ENCODE measurements at regions not wholly inside any gene's neighbourhood (a gene's known extent, or its start where the extent isn't known, plus 50 kb on each side); places are given as distances from the start of the nearest gene placed in this dataset.
"Not testable (repeated sequence)": the region's sequence is repeated elsewhere in the genome, so short reads cannot be mapped to it uniquely, and the experiment has no call there.

- no peak for TF ChIP-seq POLR2A (IDR thresholded peaks at IDR 0.05)
- no peak for TF ChIP-seq POLR2AphosphoS5 (IDR thresholded peaks at IDR 0.05; ENCODE audit: insufficient read depth in 1 of 2, low read depth in 1 of 2)
- TF ChIP-seq CTCF (IDR thresholded peaks at IDR 0.05), result no peak
- Histone ChIP-seq H3K4me1 (no peaks in the 10 kb centered on the region), H3K27ac (no peak overlapping the region), H3K36me3 (no peaks in the 10 kb centered on the region), H3K27me3 (no peaks in the 10 kb centered on the region), H3K9me3 (no peaks in the 10 kb centered on the region), H3K4me3 (no peak overlapping the region)
- intact Hi-C loops (cut with DNase I), result no loop called here
- DNase-seq (ENCODE audit: extremely low spot score in 2 of 2), result no peak
Measured at GRCh38 chr17:6257336-6257735, 177.6 kb downstream of the AIPL1 start.

GRCh38 chr17:6255322-6255721 lies 179.6 kb downstream of the AIPL1 start:
- no peak overlapping the region for H3K4me3 ChIP-seq
- intact Hi-C loops (cut with DNase I), result no loop called here
- no peaks in the 10 kb centered on the region for H3K36me3 ChIP-seq
- TF ChIP-seq CTCF (IDR thresholded peaks at IDR 0.05), result no peak
- no peak for TF ChIP-seq POLR2A (IDR thresholded peaks at IDR 0.05)
- TF ChIP-seq POLR2AphosphoS5 (IDR thresholded peaks at IDR 0.05; ENCODE audit: insufficient read depth in 1 of 2, low read depth in 1 of 2), result no peak
- no peak for DNase-seq (ENCODE audit: extremely low spot score in 2 of 2)
- H3K27ac ChIP-seq, result no peak overlapping the region
- H3K9me3 ChIP-seq, result no peaks in the 10 kb centered on the region
- H3K27me3 ChIP-seq, result no peaks in the 10 kb centered on the region
- no peaks in the 10 kb centered on the region for H3K4me1 ChIP-seq

GRCh38 chr17:6254036-6254435 lies 180.9 kb downstream of the AIPL1 start:
- Histone ChIP-seq H3K4me1 (no peaks in the 10 kb centered on the region), H3K36me3 (no peaks in the 10 kb centered on the region), H3K4me3 (no peak overlapping the region), H3K9me3 (no peaks in the 10 kb centered on the region), H3K27me3 (no peaks in the 10 kb centered on the region), H3K27ac (no peak overlapping the region)
- intact Hi-C loops (cut with DNase I), result no loop called here
- TF ChIP-seq POLR2A (IDR thresholded peaks at IDR 0.05) (no peak), POLR2AphosphoS5 (IDR thresholded peaks at IDR 0.05; ENCODE audit: insufficient read depth in 1 of 2, low read depth in 1 of 2) (no peak), CTCF (IDR thresholded peaks at IDR 0.05) (no peak)
- no peak for DNase-seq (ENCODE audit: extremely low spot score in 2 of 2)

GRCh38 chr17:6251640-6252039 lies 181.5 kb downstream of the WSCD1 start:
- H3K27me3 ChIP-seq; DNase-seq (ENCODE audit: extremely low spot score in 2 of 2); intact Hi-C loops (cut with DNase I); H3K9me3 ChIP-seq; H3K36me3 ChIP-seq; H3K4me3 ChIP-seq; H3K27ac ChIP-seq; H3K4me1 ChIP-seq: not testable (repeated sequence)

- no peaks in the 10 kb centered on the region for H3K9me3 ChIP-seq
- no peak for DNase-seq (ENCODE audit: extremely low spot score in 2 of 2)
- H3K4me1 ChIP-seq, result no peaks in the 10 kb centered on the region
- TF ChIP-seq POLR2A (IDR thresholded peaks at IDR 0.05), result no peak
- no peak for TF ChIP-seq POLR2AphosphoS5 (IDR thresholded peaks at IDR 0.05; ENCODE audit: insufficient read depth in 1 of 2, low read depth in 1 of 2)
- no peak for TF ChIP-seq CTCF (IDR thresholded peaks at IDR 0.05)
- intact Hi-C loops (cut with DNase I), result no loop called here
- no peak overlapping the region for H3K27ac ChIP-seq
- no peak overlapping the region for H3K4me3 ChIP-seq
- no peaks in the 10 kb centered on the region for H3K36me3 ChIP-seq
- H3K27me3 ChIP-seq, result no peaks in the 10 kb centered on the region
Measured at GRCh38 chr17:6249732-6250131, 179.6 kb downstream of the WSCD1 start.

- H3K9me3 ChIP-seq, result no peaks in the 10 kb centered on the region
- H3K4me3 ChIP-seq, result no peak overlapping the region
- H3K4me1 ChIP-seq, result no peaks in the 10 kb centered on the region
- DNase-seq (ENCODE audit: extremely low spot score in 2 of 2), result no peak
- TF ChIP-seq CTCF (IDR thresholded peaks at IDR 0.05) (no peak), POLR2AphosphoS5 (IDR thresholded peaks at IDR 0.05; ENCODE audit: insufficient read depth in 1 of 2, low read depth in 1 of 2) (no peak), POLR2A (IDR thresholded peaks at IDR 0.05) (no peak)
- H3K27ac ChIP-seq, result no peak overlapping the region
- no peaks in the 10 kb centered on the region for H3K36me3 ChIP-seq
- H3K27me3 ChIP-seq, result no peaks in the 10 kb centered on the region
- intact Hi-C loops (cut with DNase I), result no loop called here
Measured at GRCh38 chr17:6248061-6248460, 177.9 kb downstream of the WSCD1 start.

Measured in vagina (tissue), 2 donors.